ENCODE measurements at regions not wholly inside any gene's neighbourhood (a gene's known extent, or its start where the extent isn't known, plus 50 kb on each side); places are given as distances from the start of the nearest gene placed in this dataset.

DNA sequence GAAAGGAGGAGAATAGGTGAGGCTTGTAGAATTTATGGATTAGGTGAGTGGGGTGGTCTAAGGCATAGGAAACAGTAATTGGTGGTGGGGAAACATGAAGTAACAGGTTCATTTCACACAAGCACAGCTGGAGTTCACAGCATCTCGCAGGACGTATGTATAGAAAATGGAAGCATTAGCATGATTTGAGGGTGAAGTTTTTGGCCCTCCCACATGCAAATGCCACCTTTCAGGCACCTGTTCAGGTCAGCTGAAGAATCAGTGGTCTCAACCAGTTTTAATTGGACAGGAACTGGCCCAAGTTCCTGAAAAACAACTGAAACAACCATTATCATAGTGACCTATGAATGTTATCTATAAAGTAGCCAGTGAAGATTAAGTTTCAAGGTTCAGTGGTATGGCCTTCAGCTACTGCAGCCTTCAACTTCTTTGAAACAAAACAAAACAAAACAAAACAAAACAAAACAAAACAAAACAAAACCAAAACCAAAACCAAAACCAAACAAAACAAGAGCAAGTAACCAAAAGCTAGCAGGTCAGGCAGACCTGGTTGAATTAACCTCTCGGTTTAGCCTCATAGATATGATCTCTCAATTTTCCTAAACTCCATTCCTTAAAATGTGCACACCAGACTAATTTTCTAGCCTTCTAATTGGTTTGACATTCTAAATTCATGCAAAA lies 102.1 kb upstream of the SPHKAP start:
- DNase-seq: no peak

DNA sequence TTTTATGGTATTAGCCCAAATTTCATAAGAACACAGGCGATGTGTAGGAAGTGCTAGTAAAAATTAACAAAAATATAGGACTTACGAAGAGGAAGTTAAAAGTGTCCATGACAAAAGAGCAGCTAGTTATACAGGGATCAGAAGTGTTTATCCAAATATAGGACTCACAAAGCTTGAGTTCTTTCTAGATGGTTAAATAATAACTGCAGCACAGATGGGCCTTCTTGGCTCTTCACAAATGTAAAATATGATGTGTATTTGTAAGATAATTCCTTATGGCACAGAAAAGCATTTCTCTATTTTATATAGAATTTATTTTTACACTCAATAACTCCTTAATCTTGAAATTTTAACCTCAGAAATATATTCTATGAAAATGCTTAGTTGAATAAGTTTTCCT lies 100.9 kb upstream of the SPHKAP start:
- DNase-seq: no peak

DNA sequence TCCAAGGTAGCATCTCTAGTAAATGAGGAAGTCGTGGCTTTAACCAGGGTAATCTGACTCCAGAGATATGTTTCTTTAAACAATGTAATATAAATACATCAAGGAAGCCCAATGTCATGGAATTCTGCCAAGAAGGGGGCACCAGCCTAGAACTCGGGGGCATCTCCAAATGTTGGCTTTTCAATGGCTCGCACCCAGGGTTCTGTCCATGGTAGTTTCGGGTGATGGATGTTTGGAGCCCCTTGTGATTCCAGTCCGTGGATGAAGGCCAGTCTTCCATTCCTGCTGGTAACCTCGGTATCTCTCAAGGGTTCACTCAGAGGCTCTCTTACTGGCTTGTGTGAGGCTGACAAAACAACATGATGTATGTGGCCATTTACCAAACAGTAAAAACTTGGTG lies 91.7 kb upstream of the SPHKAP start:
- no peak for DNase-seq

DNA sequence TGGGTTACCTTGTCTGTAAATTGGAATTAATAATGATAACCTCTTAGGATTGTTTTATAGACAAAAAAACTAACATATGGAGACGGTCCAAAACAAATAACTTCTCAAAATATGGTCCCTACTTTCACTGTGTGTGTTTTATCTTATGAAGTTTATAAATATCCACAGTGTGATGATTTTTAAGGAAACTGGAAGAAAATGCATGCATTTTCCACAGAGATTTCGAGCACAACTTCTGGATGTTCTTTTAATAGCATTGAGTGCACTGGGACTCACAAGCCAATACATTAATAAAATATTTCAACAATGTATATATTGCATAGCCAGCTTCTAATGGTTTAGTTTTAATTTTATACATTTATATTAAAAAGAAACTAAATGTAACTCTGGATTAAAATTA lies 87.9 kb upstream of the SPHKAP start:
- no peak for DNase-seq

DNA sequence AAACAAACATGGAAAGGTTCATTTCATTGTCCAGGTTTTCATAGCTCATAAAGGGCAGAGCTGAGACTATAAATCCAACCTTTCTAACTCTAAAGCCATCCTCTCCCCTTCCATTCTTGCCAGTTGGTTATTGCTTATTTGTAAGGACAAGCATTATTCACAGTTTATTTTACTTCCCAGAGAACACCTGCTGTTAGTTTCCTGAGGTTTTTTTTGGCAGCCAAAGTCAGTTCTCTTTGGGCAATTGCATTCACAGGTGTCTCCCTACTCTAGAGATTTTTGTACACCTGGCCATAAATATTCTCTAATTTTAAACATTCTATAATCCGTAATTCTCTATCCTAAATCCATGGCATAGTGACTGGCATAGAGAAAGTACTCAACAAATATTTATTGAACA lies 87.3 kb upstream of the SPHKAP start:
- DNase-seq: no peak

DNA sequence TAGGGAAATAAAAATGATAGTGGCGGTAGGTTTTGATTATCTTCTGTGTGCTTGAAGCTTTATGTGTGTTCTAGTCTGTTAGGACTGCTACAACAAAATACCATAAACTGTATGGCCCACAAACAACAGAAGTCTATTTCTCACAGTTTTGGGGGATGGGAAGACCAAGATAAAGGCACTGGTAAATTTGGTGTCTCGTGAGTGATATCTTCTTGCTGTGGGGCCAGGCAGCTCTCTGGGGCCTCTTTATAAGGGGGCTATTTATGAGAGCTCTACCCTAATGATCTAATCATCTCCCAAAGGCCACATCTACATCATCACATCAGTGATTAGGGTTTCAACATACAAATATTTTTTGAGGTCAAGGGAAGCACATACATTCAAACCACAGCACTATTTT lies 86.8 kb upstream of the SPHKAP start:
- DNase-seq: no peak

DNA sequence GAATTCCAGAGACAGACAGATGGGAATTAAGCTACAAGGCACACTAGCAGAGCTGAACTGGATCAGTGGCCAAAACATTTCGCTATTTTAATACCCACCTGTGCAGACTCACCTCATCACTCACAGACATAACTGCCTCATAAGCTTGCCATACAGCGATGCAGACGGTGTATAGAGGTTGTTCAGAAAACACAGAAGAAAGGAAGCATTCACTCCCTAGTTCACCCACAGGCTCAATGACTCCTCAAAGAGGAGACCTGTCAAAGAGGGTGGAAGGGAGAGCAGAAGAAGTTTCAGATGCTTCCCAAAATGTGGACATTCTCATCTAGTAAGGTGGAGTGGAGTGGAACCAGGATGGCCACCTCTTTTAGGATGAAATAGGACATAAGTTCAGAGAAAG lies 81.7 kb upstream of the SPHKAP start:
- no peak for DNase-seq

DNA sequence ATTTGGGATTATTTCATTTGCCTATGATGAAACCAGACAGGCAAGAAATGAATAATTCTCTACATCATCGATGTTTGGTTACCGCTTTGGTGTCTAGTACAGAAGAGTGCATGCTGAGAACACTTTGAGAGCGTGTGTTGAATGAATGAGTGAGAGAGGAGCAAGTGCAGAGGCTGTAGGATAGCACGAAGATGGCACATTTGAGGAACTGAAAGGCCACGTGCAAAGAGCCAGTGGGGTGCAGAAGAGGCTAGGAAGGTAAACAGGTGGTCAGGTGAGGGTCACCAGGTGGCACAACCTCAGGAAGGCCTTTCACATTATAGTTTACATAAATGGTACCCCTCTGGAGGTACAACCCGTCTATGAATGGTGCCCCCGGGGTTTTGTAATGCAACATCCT lies 80.1 kb upstream of the SPHKAP start:
- no peak for DNase-seq

DNA sequence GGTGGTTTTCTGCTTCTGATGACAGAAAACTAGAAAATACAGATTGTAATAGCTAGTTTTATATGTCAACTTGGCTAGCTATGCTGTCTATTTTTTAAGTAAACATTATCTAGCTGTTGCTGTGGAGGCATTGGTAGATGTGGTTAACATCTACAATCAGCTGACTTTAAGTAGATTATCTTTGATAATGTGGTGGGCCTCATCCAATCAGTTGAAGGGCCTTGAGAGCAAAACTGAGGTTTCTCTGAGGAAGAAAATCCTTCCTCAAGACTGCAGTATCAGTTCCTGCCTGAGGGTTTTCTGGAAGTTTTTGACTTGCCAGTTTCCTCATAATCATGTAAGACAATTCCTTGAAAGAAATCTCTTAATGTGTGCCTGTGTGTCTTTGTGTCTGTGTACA lies 75.9 kb upstream of the SPHKAP start:
- no peak for DNase-seq

DNA sequence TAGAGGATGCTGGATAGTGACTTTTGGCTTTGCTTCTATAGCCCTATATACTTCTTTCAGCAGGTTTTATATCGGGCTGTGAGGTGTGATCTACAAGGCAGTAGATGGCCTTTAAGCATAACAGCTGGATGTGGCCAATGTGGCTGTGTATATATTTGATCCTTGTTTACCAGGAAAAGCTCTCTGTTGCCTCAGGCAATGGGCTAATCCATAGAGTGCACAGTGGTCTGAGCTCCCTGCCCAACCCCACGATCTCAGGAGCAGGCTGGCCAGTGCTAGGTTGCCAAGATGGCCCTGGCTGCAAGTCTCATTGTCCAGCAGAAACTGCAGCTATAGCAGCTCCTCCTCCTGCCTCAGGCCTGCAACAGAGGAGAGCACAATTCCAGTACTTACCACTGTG lies 72.3 kb upstream of the SPHKAP start:
- DNase-seq: no peak

DNA sequence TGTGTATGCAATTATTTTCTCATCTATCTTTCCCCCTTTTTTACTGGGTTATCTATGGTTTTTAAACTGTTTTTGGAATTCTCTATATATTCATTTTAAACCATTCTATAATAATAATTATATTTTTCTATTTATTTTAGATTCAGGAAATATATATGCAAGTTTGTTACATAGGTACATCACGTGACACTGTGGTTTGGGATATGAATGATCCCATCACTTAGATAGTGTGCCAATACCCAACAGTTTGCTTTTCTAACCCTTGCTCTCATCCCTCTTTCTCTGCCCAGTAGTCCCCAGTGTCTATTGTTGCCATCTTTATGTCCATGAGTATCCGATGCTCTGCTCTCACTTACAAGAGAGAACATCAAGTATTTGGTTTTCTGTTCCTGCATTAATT lies 65.8 kb upstream of the SPHKAP start:
- no peak for DNase-seq

DNA sequence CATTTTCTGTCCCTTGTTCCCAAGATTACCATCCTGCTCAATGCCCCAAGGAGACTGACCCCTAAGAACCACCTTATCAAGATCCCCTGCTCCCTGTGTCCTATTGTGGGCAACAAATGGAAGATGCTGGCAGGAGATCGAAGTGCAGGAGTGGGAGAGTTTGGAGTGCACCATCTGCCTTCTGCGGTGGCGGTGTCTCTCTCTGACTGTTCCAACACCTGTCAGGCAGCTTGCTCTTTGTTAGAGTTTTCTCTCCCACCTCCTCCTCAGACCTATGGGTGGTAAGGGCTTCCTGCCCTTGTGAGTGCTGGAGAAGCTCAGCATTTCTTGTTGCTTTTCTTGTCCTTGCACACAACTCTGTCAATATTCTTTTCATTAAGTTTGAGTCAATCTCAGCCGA lies 64.1 kb upstream of the SPHKAP start:
- peak; percentile 36 to 80 for DNase-seq

DNA sequence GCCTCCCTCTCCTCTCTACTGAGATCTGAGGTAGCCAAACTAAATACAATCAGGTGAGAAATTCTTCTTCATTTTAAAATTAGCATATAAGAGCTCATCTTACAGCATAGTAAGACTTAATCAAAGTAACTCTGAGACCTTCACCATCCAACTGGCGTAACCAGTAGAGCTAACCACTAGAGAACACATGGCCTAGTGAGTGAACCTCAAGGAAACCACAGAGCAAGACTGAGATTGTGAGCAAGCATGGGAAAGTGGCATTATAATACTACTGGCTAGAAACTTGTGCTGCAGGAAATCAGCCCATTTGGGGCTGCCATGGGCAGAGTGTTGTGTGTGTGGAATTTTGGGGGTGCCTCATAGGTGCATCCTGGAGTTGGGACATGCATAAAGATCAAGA lies 61.1 kb upstream of the SPHKAP start:
- DNase-seq: no peak

DNA sequence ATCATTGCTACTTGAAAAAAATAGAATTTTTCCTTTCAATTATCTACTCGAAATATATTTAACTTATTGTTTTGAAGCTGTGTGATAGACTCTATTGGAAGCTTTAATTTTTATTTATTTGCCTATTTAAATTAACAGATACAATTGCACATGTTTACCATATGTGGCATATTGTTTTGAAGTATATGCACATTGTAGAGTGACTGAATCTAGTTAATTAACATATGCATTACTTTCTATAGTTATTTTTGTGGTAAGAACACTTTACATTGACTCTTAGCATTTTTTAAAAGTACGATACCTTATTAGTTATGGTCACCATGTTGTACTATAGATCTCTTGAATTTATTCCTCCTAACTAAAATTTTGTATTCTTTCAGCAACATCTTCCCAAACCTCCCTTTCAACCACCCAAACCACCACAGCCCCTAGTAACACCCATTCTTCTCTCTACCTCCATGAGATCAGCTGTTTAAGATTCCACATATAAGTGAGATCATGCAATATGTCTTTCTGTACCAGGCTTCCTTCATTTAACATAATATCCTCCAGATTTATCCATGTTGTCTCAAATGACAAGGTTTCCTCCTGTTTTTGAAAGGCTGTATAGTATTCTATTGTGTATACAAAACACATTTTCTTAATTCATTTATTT lies 58.5 kb upstream of the SPHKAP start:
- DNase-seq: no peak

DNA sequence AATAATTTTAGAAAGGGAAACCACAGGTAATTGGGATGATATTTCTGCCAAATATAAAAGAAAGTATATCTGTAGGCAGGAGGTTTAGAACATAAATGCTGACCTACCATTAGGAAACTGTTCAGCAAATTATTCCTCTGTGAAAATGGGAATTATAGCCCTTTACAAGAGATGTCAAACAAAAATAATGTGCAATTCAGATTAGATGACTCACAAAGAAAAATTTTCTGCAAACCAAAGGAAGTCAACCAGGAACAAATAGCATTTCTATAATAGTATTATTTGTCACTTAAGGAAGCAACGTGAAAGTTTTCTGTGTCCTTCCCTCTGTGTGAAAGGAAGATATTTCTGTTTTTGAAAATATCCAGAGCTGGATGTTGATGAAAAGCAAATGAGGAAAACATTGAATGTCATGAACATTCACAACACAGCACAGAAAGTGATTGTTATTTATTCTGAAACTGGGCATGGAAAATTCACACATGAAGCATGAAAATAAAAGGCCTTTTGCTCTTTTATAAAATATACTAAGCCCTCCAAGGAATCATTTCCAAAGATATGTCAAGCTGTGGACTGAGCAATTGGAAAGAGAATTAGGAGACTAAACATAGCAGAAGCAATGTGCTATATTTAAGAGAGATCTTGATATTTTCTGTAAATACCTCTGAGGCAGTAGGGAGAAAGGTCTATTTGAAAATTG lies 57.9 kb upstream of the SPHKAP start:
- no peak for DNase-seq
